Parathyroid adenoma (tissue), 2 donors: ENCODE measurements at regions not wholly inside any gene's neighbourhood (a gene's known extent, or its start where the extent isn't known, plus 50 kb on each side); places are given as distances from the start of the nearest gene placed in this dataset.

Experiments
- H2AFZ ChIP-seq: fragments of 300-600 bp; sonication (generic); one replicate; pipeline ENCODE4 v1.7.0; 2017; ENCODE audit warnings: antibody characterized with exemption, mild to moderate bottlenecking
- H3K27ac ChIP-seq: fragments of 300-600 bp; sonication (generic); one replicate; pipeline ENCODE4 v1.7.0; 2017
- H3K27me3 ChIP-seq: fragments of 300-600 bp; sonication (generic); one replicate; pipeline ENCODE4 v1.7.0; 2017; ENCODE audit warnings: low read length; ENCODE audit not compliant: control insufficient read depth, insufficient read depth
- H3K36me3 ChIP-seq: fragments of 300-600 bp; sonication (generic); one replicate; pipeline ENCODE4 v1.7.0; 2017; ENCODE audit warnings: low read length; ENCODE audit not compliant: control insufficient read depth, insufficient read depth
- H3K4me1 ChIP-seq: fragments of 300-600 bp; sonication (generic); one replicate; pipeline ENCODE4 v1.7.0; 2017; ENCODE audit warnings: control low read depth
- H3K4me2 ChIP-seq: fragments of 300-600 bp; sonication (generic); one replicate; pipeline ENCODE4 v1.7.0; 2017; ENCODE audit warnings: low read length
- H3K4me3 ChIP-seq: fragments of 300-600 bp; sonication (generic); one replicate; pipeline ENCODE4 v1.7.0; 2017; ENCODE audit warnings: low read depth, low read length
- H3K79me2 ChIP-seq: fragments of 300-600 bp; sonication (generic); one replicate; pipeline ENCODE4 v1.7.0; 2017; ENCODE audit warnings: control low read depth
- H3K9ac ChIP-seq: fragments of 300-600 bp; sonication (generic); one replicate; pipeline ENCODE4 v1.7.0; 2017; ENCODE audit warnings: mild to moderate bottlenecking
- H3K9me3 ChIP-seq: fragments of 300-600 bp; sonication (generic); one replicate; pipeline ENCODE4 v1.7.0; 2017; ENCODE audit warnings: low read length; ENCODE audit not compliant: control insufficient read depth
- CTCF ChIP-seq: fragments of 300-600 bp; sonication (generic); IDR thresholded peaks from one replicate; pipeline ENCODE4 v1.7.0; 2017; ENCODE audit warnings: antibody characterized with exemption, mild to moderate bottlenecking
- donor health status: primary hyperparathyroidism.

DNA sequence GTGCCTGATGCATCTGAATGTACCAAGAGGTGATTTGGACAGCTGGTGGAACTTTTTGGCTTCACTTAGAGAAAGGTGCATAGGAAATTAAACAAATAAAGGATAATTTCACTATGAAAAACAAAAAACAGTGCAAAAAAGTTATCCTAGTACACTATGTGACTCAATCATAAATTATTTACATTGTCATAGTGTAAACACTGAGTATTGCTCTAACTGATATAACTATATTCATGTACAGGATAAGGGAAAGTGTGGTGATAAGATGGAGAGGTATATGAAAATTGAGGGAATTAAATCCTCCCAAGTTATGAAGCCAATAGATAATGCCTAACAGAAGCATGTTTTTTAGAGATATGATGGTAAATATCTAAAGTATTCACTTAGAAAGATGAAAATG lies 50.2 kb upstream of the CPNE4 start:
- Histone ChIP-seq H3K27ac (no peak overlapping the region), H2AFZ (no peak overlapping the region), H3K9ac (no peak overlapping the region), H3K4me1 (no peaks in the 10 kb centered on the region), H3K79me2 (no peaks in the 10 kb centered on the region), H3K9me3 (no peaks in the 10 kb centered on the region), H3K27me3 (no peaks in the 10 kb centered on the region), H3K4me2 (no peak overlapping the region), H3K36me3 (no peaks in the 10 kb centered on the region), H3K4me3 (no peak overlapping the region)
- no peak for TF ChIP-seq CTCF

GRCh38 chr3:132087356-132087755 lies 52.5 kb upstream of the CPNE4 start:
- H3K79me2 ChIP-seq, result no peaks in the 10 kb centered on the region
- no peak overlapping the region for H3K4me2 ChIP-seq
- no peak overlapping the region for H3K4me3 ChIP-seq
- H3K36me3 ChIP-seq, result no peaks in the 10 kb centered on the region
- no peak for TF ChIP-seq CTCF
- H3K9me3 ChIP-seq, result no peaks in the 10 kb centered on the region
- no peak overlapping the region for H3K27ac ChIP-seq
- H3K9ac ChIP-seq, result no peak overlapping the region
- no peak overlapping the region for H2AFZ ChIP-seq
- no peaks in the 10 kb centered on the region for H3K27me3 ChIP-seq
- H3K4me1 ChIP-seq, result no peaks in the 10 kb centered on the region

DNA sequence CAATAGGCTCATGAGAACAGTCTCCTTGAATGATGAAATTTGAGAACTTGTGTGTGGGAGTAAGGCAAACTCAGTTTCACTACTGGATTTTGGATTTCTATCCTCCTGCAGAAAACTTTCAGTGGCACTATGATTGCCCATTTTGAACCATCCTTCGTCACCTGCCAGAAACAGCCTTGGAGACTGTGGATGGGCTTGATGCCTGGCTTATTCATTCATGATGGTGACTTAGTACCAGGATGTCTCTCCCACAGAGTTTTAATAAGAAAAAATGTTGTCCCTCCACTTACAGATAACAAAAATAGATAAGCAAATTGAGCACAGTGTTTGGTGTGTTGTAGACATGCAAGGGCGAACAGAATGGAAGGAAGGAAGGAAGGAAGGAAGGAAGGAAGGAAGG lies 53.5 kb upstream of the CPNE4 start:
- Histone ChIP-seq H3K4me1 (no peaks in the 10 kb centered on the region), H3K4me3 (no peak overlapping the region), H3K79me2 (no peaks in the 10 kb centered on the region), H3K27ac (no peak overlapping the region), H3K36me3 (no peaks in the 10 kb centered on the region), H3K9ac (no peak overlapping the region), H3K27me3 (no peaks in the 10 kb centered on the region), H3K4me2 (no peak overlapping the region), H2AFZ (no peak overlapping the region), H3K9me3 (no peaks in the 10 kb centered on the region)
- no peak for TF ChIP-seq CTCF

DNA sequence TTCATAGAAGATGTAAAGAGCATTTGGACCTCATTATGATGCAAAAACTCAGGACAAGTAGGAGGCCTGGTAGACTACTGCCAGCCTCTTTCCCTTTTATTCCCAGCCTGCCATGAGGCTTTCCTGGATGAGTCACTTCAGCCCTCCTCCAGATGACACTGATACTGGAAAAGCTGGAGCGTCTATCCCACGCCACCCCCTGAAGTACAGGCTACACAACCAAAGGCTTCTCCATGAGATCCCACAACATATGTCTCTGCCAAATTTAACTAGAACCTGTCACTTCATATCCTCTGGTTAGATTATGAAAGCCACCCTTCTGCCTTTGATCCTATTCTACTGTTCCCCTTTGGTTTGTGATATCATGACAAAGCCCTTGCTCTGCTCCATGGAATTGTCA lies 56.1 kb upstream of the CPNE4 start:
- Histone ChIP-seq H3K36me3 (no peaks in the 10 kb centered on the region), H3K79me2 (no peaks in the 10 kb centered on the region), H3K4me1 (no peaks in the 10 kb centered on the region), H3K27me3 (no peaks in the 10 kb centered on the region), H3K9ac (no peak overlapping the region), H2AFZ (no peak overlapping the region), H3K4me2 (no peak overlapping the region), H3K27ac (no peak overlapping the region), H3K4me3 (no peak overlapping the region), H3K9me3 (no peaks in the 10 kb centered on the region)
- no peak for TF ChIP-seq CTCF

DNA sequence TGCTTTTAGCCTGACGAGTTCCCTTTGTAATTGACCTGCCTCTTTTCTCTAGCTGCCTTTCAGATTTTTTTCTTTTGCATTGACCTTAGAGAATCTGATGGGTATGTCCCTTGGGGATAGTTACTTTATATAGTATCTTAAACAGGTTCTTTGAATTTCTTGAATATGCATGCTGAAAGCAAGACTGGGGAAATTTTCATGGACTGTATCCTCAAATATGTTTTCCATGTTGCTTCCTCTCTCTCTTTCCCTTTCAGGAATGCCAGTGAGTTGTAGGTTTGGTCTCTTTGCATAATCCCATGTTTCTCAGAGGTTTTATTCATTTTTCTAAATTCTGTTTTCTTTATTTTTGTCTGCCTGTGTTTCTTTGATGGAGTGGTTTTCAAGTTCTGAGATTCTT lies 81.8 kb upstream of the CPNE4 start:
- Histone ChIP-seq H3K4me3 (no peak overlapping the region), H3K9ac (no peak overlapping the region), H3K4me2 (no peak overlapping the region), H3K36me3 (no peaks in the 10 kb centered on the region), H3K4me1 (no peaks in the 10 kb centered on the region), H3K27ac (no peak overlapping the region), H2AFZ (no peak overlapping the region), H3K9me3 (no peaks in the 10 kb centered on the region), H3K27me3 (no peaks in the 10 kb centered on the region), H3K79me2 (no peaks in the 10 kb centered on the region)
- TF ChIP-seq CTCF, result no peak
